SK-N-MC (cell line): ENCODE measurements at regions not wholly inside any gene's neighbourhood (a gene's known extent, or its start where the extent isn't known, plus 50 kb on each side); places are given as distances from the start of the nearest gene placed in this dataset.

ENCODE experiments used
- DNase-seq: peaks from one replicate; pipeline ENCODE4 v3.0.0-alpha.2; 2011; ENCODE audit warnings: low read depth, low spot score
- H3K27ac ChIP-seq: fragments of 200-600 bp; sonication (generic); 2 replicates; pipeline ENCODE4 v1.5.1; 2016; ENCODE audit warnings: mixed run types
- H3K36me3 ChIP-seq: fragments of 200-600 bp; sonication (generic); 2 replicates; pipeline ENCODE4 v1.6.1; 2017; ENCODE audit warnings: antibody characterized with exemption, low read length, mixed read lengths; ENCODE audit not compliant: insufficient read depth
- H3K4me3 ChIP-seq: fragments of 200-600 bp; sonication (generic); 2 replicates; pipeline ENCODE4 v1.5.1; 2016
- H3K9ac ChIP-seq: fragments of 200-600 bp; sonication (generic); 2 replicates; pipeline ENCODE4 v1.8.0; 2017; ENCODE audit warnings: mixed run types, mixed read lengths; ENCODE audit not compliant: insufficient read length
- H3K9me3 ChIP-seq: fragments of 200-600 bp; sonication (generic); 2 replicates; pipeline ENCODE4 v1.6.1; 2017; ENCODE audit warnings: low read depth, mild to moderate bottlenecking, antibody characterized with exemption, low read length, moderate library complexity, mixed read lengths
- EZH2 ChIP-seq: fragments of 200-600 bp; sonication (generic); IDR thresholded peaks from one replicate; pipeline ENCODE4 v1.6.1; 2017; ENCODE audit warnings: antibody characterized with exemption
- FOXP2 ChIP-seq: optimal IDR thresholded peaks from 2 replicates; pipeline ENCODE3; 2011; ENCODE audit warnings: mild to moderate bottlenecking, moderate library complexity; ENCODE audit not compliant: insufficient read depth; ENCODE audit errors: extremely low read length, control extremely low read depth
- POLR2AphosphoS5 ChIP-seq: IDR thresholded peaks from 2 replicates; pipeline ENCODE4 v1.6.1; 2012; ENCODE audit warnings: mild to moderate bottlenecking, low read depth, low read length, borderline replicate concordance

- Histone ChIP-seq H3K9me3 (no peaks in the 10 kb centered on the region), H3K4me3 (no peak overlapping the region), H3K36me3 (no peaks in the 10 kb centered on the region), H3K27ac (no peak overlapping the region), H3K9ac (no peak overlapping the region)
- no peak for DNase-seq
- TF ChIP-seq FOXP2, result no peak
- TF ChIP-seq POLR2AphosphoS5, result no peak
- no peak for TF ChIP-seq EZH2
These were observed 152.7 kb upstream of the SPHKAP start for GRCh38 chr2:228334180-228334579.

- no peaks in the 10 kb centered on the region for H3K36me3 ChIP-seq
- TF ChIP-seq FOXP2, result no peak
- no peak for TF ChIP-seq POLR2AphosphoS5
- no peak for TF ChIP-seq EZH2
- no peak overlapping the region for H3K27ac ChIP-seq
- H3K9ac ChIP-seq, result no peak overlapping the region
- H3K9me3 ChIP-seq, result no peaks in the 10 kb centered on the region
- H3K4me3 ChIP-seq, result no peak overlapping the region
- DNase-seq, result no peak
These were observed 147.8 kb upstream of the SPHKAP start for GRCh38 chr2:228329282-228329681.

GRCh38 chr2:228321015-228321414 is 139.5 kb upstream of the SPHKAP start:
- DNase-seq, result no peak
- H3K27ac ChIP-seq, result no peak overlapping the region
- H3K4me3 ChIP-seq, result no peak overlapping the region
- H3K36me3 ChIP-seq, result no peaks in the 10 kb centered on the region
- TF ChIP-seq FOXP2 (no peak), POLR2AphosphoS5 (no peak), EZH2 (no peak)
- H3K9ac ChIP-seq, result no peak overlapping the region
- no peaks in the 10 kb centered on the region for H3K9me3 ChIP-seq

- TF ChIP-seq EZH2, result no peak
- DNase-seq, result no peak
- Histone ChIP-seq H3K4me3 (no peak overlapping the region), H3K9ac (no peak overlapping the region), H3K9me3 (no peaks in the 10 kb centered on the region), H3K36me3 (no peaks in the 10 kb centered on the region), H3K27ac (no peak overlapping the region)
These were observed 136.7 kb upstream of the SPHKAP start for GRCh38 chr2:228318218-228318617.

GRCh38 chr2:228312172-228312571 is 130.7 kb upstream of the SPHKAP start:
- Histone ChIP-seq H3K27ac (no peak overlapping the region), H3K36me3 (no peaks in the 10 kb centered on the region), H3K9me3 (no peaks in the 10 kb centered on the region), H3K4me3 (no peak overlapping the region), H3K9ac (no peak overlapping the region)
- no peak for TF ChIP-seq EZH2
- TF ChIP-seq FOXP2, result no peak
- no peak for TF ChIP-seq POLR2AphosphoS5
- DNase-seq, result no peak

GRCh38 chr2:228303960-228304359 is 122.5 kb upstream of the SPHKAP start:
- no peaks in the 10 kb centered on the region for H3K9me3 ChIP-seq
- no peak for DNase-seq
- H3K9ac ChIP-seq, result no peak overlapping the region
- TF ChIP-seq FOXP2 (no peak), EZH2 (no peak), POLR2AphosphoS5 (no peak)
- no peaks in the 10 kb centered on the region for H3K36me3 ChIP-seq
- no peak overlapping the region for H3K4me3 ChIP-seq
- no peak overlapping the region for H3K27ac ChIP-seq

- Histone ChIP-seq H3K4me3 (no peak overlapping the region), H3K9ac (no peak overlapping the region), H3K36me3 (no peaks in the 10 kb centered on the region), H3K9me3 (no peaks in the 10 kb centered on the region), H3K27ac (no peak overlapping the region)
- no peak for DNase-seq
- TF ChIP-seq EZH2, result no peak
- no peak for TF ChIP-seq FOXP2
- TF ChIP-seq POLR2AphosphoS5, result no peak
These were observed 102.1 kb upstream of the SPHKAP start for GRCh38 chr2:228283491-228284171.

GRCh38 chr2:228282376-228282775 is 100.9 kb upstream of the SPHKAP start:
- Histone ChIP-seq H3K9ac (no peak overlapping the region), H3K27ac (no peak overlapping the region), H3K36me3 (no peaks in the 10 kb centered on the region), H3K9me3 (no peaks in the 10 kb centered on the region), H3K4me3 (no peak overlapping the region)
- no peak for TF ChIP-seq FOXP2
- no peak for TF ChIP-seq POLR2AphosphoS5
- TF ChIP-seq EZH2, result no peak
- no peak for DNase-seq

GRCh38 chr2:228273159-228273558 is 91.7 kb upstream of the SPHKAP start:
- TF ChIP-seq FOXP2 (no peak), POLR2AphosphoS5 (no peak), EZH2 (no peak)
- Histone ChIP-seq H3K27ac (no peak overlapping the region), H3K9ac (no peak overlapping the region), H3K36me3 (no peaks in the 10 kb centered on the region), H3K4me3 (no peak overlapping the region), H3K9me3 (no peaks in the 10 kb centered on the region)
- no peak for DNase-seq
